ENCODE measurements at regions not wholly inside any gene's neighbourhood (a gene's known extent, or its start where the extent isn't known, plus 50 kb on each side); places are given as distances from the start of the nearest gene placed in this dataset.
A peak's percentile ranks its signal among the peaks of the same experiment; 100 is the strongest.
"Not testable (repeated sequence)": the region's sequence is repeated elsewhere in the genome, so short reads cannot be mapped to it uniquely, and the experiment has no call there.

DNA sequence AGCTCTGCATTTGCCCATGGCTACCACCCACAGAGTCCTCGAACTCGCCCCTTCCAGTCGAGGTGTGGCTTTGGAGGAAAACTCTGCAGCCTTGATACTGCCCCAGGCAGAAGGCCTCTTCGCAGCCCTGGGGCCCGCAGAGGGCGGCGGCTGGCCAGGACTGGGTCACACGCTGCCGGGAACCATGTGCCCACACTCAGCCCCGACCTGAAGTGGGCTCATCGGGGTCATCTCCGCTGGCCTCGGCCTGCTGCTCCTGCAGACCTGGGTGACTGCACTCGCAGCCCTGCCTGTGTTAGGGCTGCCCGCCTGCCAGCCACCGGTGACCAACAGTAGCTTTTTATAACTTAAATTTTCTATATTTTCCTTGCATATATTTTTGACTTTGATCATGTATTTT lies 89.6 kb upstream of the POTEC start:
- not testable (repeated sequence) for H3K9ac ChIP-seq (ENCODE audit: extremely low read depth, low read length, poor library complexity, severe bottlenecking); H3K27ac ChIP-seq (ENCODE audit: low read depth, low read length); H3K27ac Mint-ChIP-seq; H3K27me3 ChIP-seq (ENCODE audit: control insufficient read depth, insufficient read depth, low read length, poor library complexity, severe bottlenecking); H3K36me3 Mint-ChIP-seq (ENCODE audit: low read depth); H3K4me3 ChIP-seq (ENCODE audit: low read length); H3K4me1 ChIP-seq (ENCODE audit: control insufficient read depth, insufficient read depth, low read length); H3K27me3 Mint-ChIP-seq (ENCODE audit: insufficient read depth); H3K36me3 ChIP-seq (ENCODE audit: control insufficient read depth, insufficient read depth, low read length); DNase-seq; H3K4me1 Mint-ChIP-seq; H3K4me3 Mint-ChIP-seq; H3K9me3 ChIP-seq (ENCODE audit: control insufficient read depth, low read length)
- 60 to 89% methylated on average over 2 to 12 of the region's 16 CpGs for WGBS, 2 experiments (ENCODE audit: insufficient coverage in 1 of 2, insufficient read length in 1 of 2)
- H3K9me3 Mint-ChIP-seq = peaks cover 30% of the 10 kb centered on the region

DNA sequence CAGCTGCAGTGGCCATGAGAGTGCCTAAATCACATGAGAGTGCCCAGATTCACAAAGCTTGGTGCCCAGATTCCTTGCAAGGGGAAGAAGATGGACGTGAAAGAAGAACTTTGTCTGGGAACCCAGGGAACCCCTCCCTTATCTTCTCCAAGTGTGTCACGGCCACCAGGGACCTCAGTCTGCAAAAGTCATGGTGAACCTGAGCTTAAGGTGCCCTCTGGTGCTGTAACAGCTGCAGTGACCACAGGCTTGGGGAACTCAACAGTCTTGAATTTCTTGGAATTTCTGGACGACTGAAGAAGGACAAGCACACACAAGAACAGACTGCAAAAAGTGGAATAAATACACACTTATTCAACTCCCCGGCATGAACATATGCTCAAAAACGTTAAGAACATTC lies 94.6 kb upstream of the POTEC start:
- not testable (repeated sequence) for H3K27me3 ChIP-seq (ENCODE audit: control insufficient read depth, insufficient read depth, low read length, poor library complexity, severe bottlenecking); H3K4me1 ChIP-seq (ENCODE audit: control insufficient read depth, insufficient read depth, low read length); H3K36me3 Mint-ChIP-seq (ENCODE audit: low read depth); H3K9ac ChIP-seq (ENCODE audit: extremely low read depth, low read length, poor library complexity, severe bottlenecking); H3K9me3 ChIP-seq (ENCODE audit: control insufficient read depth, low read length); H3K27ac ChIP-seq (ENCODE audit: low read depth, low read length); DNase-seq; H3K27ac Mint-ChIP-seq; H3K27me3 Mint-ChIP-seq (ENCODE audit: insufficient read depth); H3K4me3 Mint-ChIP-seq; H3K36me3 ChIP-seq (ENCODE audit: control insufficient read depth, insufficient read depth, low read length); H3K4me3 ChIP-seq (ENCODE audit: low read length); H3K4me1 Mint-ChIP-seq
- 53 to 62% methylated on average over 2 to 4 of the region's 5 CpGs for WGBS, 2 experiments (ENCODE audit: insufficient coverage in 1 of 2, insufficient read length in 1 of 2)
- peaks cover 39% of the 10 kb centered on the region for H3K9me3 Mint-ChIP-seq

GRCh38 chr18:14641121-14641520 lies 97.7 kb upstream of the POTEC start:
- H3K36me3 ChIP-seq (ENCODE audit: control insufficient read depth, insufficient read depth, low read length); H3K4me1 Mint-ChIP-seq; H3K27ac Mint-ChIP-seq; H3K9ac ChIP-seq (ENCODE audit: extremely low read depth, low read length, poor library complexity, severe bottlenecking); H3K4me3 ChIP-seq (ENCODE audit: low read length); H3K27me3 ChIP-seq (ENCODE audit: control insufficient read depth, insufficient read depth, low read length, poor library complexity, severe bottlenecking); H3K27ac ChIP-seq (ENCODE audit: low read depth, low read length); H3K9me3 ChIP-seq (ENCODE audit: control insufficient read depth, low read length); H3K27me3 Mint-ChIP-seq (ENCODE audit: insufficient read depth); H3K36me3 Mint-ChIP-seq (ENCODE audit: low read depth); H3K4me1 ChIP-seq (ENCODE audit: control insufficient read depth, insufficient read depth, low read length); H3K4me3 Mint-ChIP-seq: not testable (repeated sequence)
- WGBS, 2 experiments (ENCODE audit: insufficient coverage in 1 of 2, insufficient read length in 1 of 2) = 69 to 74% methylated on average over 4 to 11 of the region's 13 CpGs
- peak; percentile 43 for DNase-seq
- peaks cover 57% of the 10 kb centered on the region for H3K9me3 Mint-ChIP-seq

GRCh38 chr18:14643715-14644290 lies 100.4 kb upstream of the POTEC start:
- H3K4me3 Mint-ChIP-seq; DNase-seq; H3K4me1 ChIP-seq (ENCODE audit: control insufficient read depth, insufficient read depth, low read length); H3K4me3 ChIP-seq (ENCODE audit: low read length); H3K36me3 Mint-ChIP-seq (ENCODE audit: low read depth); H3K9ac ChIP-seq (ENCODE audit: extremely low read depth, low read length, poor library complexity, severe bottlenecking); H3K27ac ChIP-seq (ENCODE audit: low read depth, low read length); H3K27me3 ChIP-seq (ENCODE audit: control insufficient read depth, insufficient read depth, low read length, poor library complexity, severe bottlenecking); H3K9me3 ChIP-seq (ENCODE audit: control insufficient read depth, low read length); H3K27ac Mint-ChIP-seq; H3K27me3 Mint-ChIP-seq (ENCODE audit: insufficient read depth); H3K4me1 Mint-ChIP-seq; H3K36me3 ChIP-seq (ENCODE audit: control insufficient read depth, insufficient read depth, low read length): not testable (repeated sequence)
- peaks cover 52% of the 10 kb centered on the region for H3K9me3 Mint-ChIP-seq
- WGBS, 2 experiments (ENCODE audit: insufficient coverage in 1 of 2, insufficient read length in 1 of 2) = 62 to 70% methylated on average over 3 to 8 of the region's 8 CpGs

- not testable (repeated sequence) for H3K4me3 ChIP-seq (ENCODE audit: low read length); H3K27me3 Mint-ChIP-seq (ENCODE audit: insufficient read depth); H3K27ac ChIP-seq (ENCODE audit: low read depth, low read length); DNase-seq; H3K36me3 ChIP-seq (ENCODE audit: control insufficient read depth, insufficient read depth, low read length); H3K4me1 ChIP-seq (ENCODE audit: control insufficient read depth, insufficient read depth, low read length); H3K36me3 Mint-ChIP-seq (ENCODE audit: low read depth); H3K4me1 Mint-ChIP-seq; H3K9ac ChIP-seq (ENCODE audit: extremely low read depth, low read length, poor library complexity, severe bottlenecking); H3K4me3 Mint-ChIP-seq; H3K27ac Mint-ChIP-seq; H3K27me3 ChIP-seq (ENCODE audit: control insufficient read depth, insufficient read depth, low read length, poor library complexity, severe bottlenecking); H3K9me3 ChIP-seq (ENCODE audit: control insufficient read depth, low read length)
- peaks cover 73% of the 10 kb centered on the region for H3K9me3 Mint-ChIP-seq
- WGBS, 2 experiments (ENCODE audit: insufficient coverage in 1 of 2, insufficient read length in 1 of 2) = 67% methylated on average over 2 of the region's 2 CpGs; no CpG with 5 or more reads in 1 of the 2 experiments
Observed at GRCh38 chr18:14693051-14693450, 54.9 kb upstream of the ANKRD30B start.

DNA sequence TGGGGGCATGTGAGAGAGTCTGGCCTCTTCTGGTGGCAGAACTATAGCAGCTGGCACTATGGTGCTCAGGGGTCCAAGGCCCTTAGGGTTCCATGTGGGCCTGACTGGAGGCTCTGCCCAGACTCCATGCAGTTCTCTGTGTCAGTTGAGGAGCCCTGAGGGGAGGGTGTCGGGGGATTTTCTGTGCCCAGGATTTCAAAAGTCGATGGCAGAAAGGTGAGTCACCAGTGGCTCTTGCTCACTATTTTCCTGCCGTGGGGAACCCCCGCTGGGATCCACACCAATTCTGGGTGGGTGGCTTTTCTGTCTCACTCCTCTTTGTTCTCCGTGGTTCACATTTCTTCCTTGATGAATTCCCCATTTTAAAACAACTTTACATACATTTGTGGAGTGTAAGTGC lies 54.1 kb upstream of the ANKRD30B start:
- H3K27ac ChIP-seq (ENCODE audit: low read depth, low read length); H3K36me3 Mint-ChIP-seq (ENCODE audit: low read depth); DNase-seq; H3K4me1 Mint-ChIP-seq; H3K4me3 Mint-ChIP-seq; H3K4me1 ChIP-seq (ENCODE audit: control insufficient read depth, insufficient read depth, low read length); H3K9me3 ChIP-seq (ENCODE audit: control insufficient read depth, low read length); H3K36me3 ChIP-seq (ENCODE audit: control insufficient read depth, insufficient read depth, low read length); H3K9ac ChIP-seq (ENCODE audit: extremely low read depth, low read length, poor library complexity, severe bottlenecking); H3K27me3 Mint-ChIP-seq (ENCODE audit: insufficient read depth); H3K27ac Mint-ChIP-seq; H3K4me3 ChIP-seq (ENCODE audit: low read length); H3K27me3 ChIP-seq (ENCODE audit: control insufficient read depth, insufficient read depth, low read length, poor library complexity, severe bottlenecking): not testable (repeated sequence)
- WGBS, 2 experiments (ENCODE audit: insufficient coverage in 1 of 2, insufficient read length in 1 of 2) = 72% methylated on average over 4 of the region's 5 CpGs; no CpG with 5 or more reads in 1 of the 2 experiments
- peaks cover 73% of the 10 kb centered on the region for H3K9me3 Mint-ChIP-seq

- not testable (repeated sequence) for H3K27me3 ChIP-seq (ENCODE audit: control insufficient read depth, insufficient read depth, low read length, poor library complexity, severe bottlenecking); H3K27ac Mint-ChIP-seq; H3K4me3 Mint-ChIP-seq; H3K4me1 ChIP-seq (ENCODE audit: control insufficient read depth, insufficient read depth, low read length); H3K36me3 Mint-ChIP-seq (ENCODE audit: low read depth); H3K27ac ChIP-seq (ENCODE audit: low read depth, low read length); H3K4me3 ChIP-seq (ENCODE audit: low read length); H3K9me3 ChIP-seq (ENCODE audit: control insufficient read depth, low read length); H3K36me3 ChIP-seq (ENCODE audit: control insufficient read depth, insufficient read depth, low read length); DNase-seq; H3K27me3 Mint-ChIP-seq (ENCODE audit: insufficient read depth); H3K4me1 Mint-ChIP-seq; H3K9ac ChIP-seq (ENCODE audit: extremely low read depth, low read length, poor library complexity, severe bottlenecking)
- H3K9me3 Mint-ChIP-seq = peaks cover 72% of the 10 kb centered on the region
- 79% methylated on average over 2 of the region's 2 CpGs; no CpG with 5 or more reads in 1 of the 2 experiments for WGBS, 2 experiments (ENCODE audit: insufficient coverage in 1 of 2, insufficient read length in 1 of 2)
Observed at GRCh38 chr18:14698006-14698405, 50.0 kb upstream of the ANKRD30B start.

Measured in endodermal cell (in vitro differentiated cells).